ENCODE measurements at regions not wholly inside any gene's neighbourhood (a gene's known extent, or its start where the extent isn't known, plus 50 kb on each side); places are given as distances from the start of the nearest gene placed in this dataset.

DNA sequence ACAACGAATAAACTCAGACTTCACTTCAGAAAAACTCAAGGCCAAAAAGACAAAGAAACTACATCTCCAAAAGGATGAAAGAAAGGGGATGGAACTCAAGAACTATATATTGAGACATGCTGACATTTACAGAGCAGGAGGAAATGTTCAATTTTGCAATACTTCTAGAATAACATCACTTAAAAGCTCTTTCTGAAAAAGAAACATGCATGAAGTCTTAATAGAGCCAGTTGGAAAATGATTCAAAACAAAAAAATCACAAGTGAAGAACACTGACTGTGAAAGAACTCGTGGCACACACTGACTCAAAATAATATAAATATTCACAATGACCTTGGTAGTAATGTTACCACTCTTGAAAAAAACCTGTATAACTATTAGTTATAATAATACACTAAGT, 267.8 kb upstream of the NREP start:
- FAIRE-seq, result no peak

DNA sequence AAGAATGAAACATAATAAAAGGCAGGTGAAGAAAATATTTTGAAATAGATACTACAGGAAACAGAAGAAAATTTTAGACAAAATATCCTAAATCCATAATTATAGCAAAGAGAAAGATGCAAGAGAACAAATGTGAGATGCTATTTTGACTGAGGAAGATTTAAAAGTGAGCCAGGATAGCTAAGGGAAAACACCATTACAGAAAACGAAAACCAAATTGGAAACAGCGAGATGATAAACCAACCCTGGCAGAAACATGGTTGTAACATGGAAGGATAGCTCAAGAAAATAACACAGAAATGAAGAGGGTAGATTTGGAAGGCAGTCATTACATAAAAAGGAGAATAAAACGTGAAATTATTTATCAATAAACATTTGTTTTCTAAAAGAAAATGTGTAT, 267.2 kb upstream of the NREP start:
- no peak for FAIRE-seq

GRCh38 chr5:112023766-112024165, 266.8 kb upstream of the NREP start:
- no peak for FAIRE-seq

GRCh38 chr5:112018846-112019245, 261.9 kb upstream of the NREP start:
- FAIRE-seq, result no peak

- FAIRE-seq, result no peak
Observed at GRCh38 chr5:112016980-112017379, 260.0 kb upstream of the NREP start.

GRCh38 chr5:112014783-112015395, 257.9 kb upstream of the NREP start:
- no peak for FAIRE-seq

DNA sequence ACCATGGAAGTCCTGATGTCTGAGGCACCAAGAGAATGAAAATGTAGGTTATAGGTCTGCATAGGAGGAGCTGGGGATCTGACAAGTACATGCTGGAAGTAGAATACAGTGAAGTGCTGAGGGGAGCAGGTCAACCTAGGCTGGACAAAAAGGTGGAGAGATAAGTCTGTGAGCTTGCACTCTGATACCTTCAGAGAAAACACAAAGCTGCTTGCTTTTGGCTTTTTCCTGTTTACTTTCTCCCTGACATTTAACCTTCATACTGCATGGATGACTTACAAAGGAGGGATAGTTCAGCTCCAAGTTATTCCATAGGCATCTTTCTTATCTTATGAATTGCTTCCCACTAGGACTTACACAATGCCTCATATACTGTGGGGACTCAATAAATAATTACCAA, 256.7 kb upstream of the NREP start:
- FAIRE-seq, result no peak

DNA sequence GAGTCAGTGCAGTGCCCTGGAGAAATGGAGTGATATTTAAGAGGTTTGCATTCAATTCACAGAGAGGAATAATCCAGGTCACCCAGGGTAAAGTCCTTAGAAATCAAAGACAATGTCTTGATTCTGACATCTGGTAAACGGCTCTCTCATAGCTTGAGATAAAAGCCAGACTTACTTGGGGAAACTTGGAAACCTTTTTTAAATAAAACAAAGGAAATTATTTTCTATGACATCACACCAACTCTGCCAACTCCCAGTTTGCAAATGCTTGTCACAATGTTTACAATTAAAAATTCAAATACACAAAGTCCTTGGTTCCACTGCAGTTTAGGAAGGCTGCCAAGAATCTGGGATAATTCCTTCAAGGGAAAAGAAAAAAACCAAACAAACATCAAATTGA, 255.1 kb upstream of the NREP start:
- no peak for FAIRE-seq

- no peak for FAIRE-seq
Observed at GRCh38 chr5:112010475-112010874, 253.5 kb upstream of the NREP start.

DNA sequence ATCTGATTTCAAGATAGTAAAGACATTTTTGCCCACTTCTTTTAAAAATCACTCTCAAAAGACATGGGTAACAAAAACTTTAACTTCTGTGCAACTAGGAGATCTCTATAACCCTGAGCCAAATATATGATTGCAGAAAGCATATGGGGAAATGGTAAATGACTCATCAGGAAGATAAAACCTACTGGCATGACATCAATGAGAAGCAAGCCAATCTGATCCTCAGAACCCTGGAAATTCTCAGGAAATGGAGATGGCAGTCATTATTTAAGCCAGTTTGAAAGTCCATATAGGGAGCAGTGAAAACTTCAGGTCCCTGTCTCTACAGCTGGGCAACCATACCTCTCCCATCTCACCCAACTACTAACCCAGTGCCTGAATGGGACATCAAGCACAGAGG, 249.7 kb upstream of the NREP start:
- FAIRE-seq, result no peak

- no peak for FAIRE-seq
Observed at GRCh38 chr5:112005623-112005930, 248.6 kb upstream of the NREP start.

GRCh38 chr5:112004867-112005622, 248.1 kb upstream of the NREP start:
- FAIRE-seq, result no peak

GRCh38 chr5:112002376-112002775, 245.4 kb upstream of the NREP start:
- no peak for FAIRE-seq

- no peak for FAIRE-seq
Observed at GRCh38 chr5:111999286-111999685, 242.3 kb upstream of the NREP start.

DNA sequence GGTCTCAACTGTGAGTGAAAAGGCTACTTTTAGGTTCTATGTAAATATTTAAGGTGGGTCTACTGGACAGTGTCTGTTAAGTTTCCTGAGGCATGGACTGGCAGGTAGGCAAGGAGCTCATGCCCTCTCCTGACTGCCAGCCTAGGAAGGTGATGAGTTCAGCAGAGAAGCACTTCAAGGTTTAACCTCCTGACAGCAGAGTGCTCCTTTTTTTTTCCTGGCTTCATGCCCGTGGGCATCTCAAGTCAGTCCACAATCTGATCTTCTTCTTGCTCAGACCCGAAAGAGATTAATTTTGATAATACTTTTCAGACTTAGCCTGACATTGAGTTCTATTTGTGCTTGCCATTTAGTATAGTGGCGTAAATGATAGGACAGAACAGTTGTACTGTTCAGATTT, 241.9 kb upstream of the NREP start:
- FAIRE-seq, result no peak

DNA sequence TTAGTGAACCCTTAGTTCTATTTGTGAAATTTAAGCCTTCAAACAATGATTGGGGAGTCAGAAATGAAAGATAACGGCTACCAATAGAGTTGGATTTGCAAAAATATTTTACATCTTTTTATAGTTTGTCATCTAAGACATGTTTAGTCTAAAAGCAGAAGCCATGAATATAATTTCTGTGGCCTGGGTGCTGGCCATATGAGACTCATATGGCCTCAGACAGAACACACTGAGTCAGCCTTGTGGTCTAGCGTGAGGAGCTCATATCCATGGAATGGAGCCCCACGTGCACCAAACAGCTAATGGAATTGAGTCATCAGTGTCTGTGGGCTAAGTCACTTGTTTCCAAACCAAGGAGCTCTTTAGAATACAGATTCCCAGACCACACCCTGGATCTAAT, 240.7 kb upstream of the NREP start:
- FAIRE-seq, result no peak

GRCh38 chr5:111997308-111997707, 240.3 kb upstream of the NREP start:
- no peak for FAIRE-seq

- FAIRE-seq, result no peak
Observed at GRCh38 chr5:111996574-111996973, 239.6 kb upstream of the NREP start.

DNA sequence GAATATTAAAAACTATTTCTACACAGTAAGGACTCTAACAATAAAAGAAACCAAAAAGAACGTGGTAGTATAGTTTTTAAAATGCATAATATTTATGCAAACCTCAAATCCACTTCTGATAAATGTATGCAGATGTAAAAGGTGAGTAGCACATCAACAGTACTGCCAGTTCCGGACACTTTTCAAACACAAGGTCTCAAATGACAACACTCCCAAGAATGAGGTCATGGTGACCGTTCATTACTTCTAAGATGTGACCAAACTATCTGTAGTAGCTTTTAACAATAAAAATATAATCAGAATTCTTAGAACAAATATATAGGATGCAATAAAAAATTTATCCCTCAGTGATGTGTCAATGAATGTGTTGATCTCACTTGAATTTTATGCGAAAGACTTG, 238.7 kb upstream of the NREP start:
- FAIRE-seq, result no peak

DNA sequence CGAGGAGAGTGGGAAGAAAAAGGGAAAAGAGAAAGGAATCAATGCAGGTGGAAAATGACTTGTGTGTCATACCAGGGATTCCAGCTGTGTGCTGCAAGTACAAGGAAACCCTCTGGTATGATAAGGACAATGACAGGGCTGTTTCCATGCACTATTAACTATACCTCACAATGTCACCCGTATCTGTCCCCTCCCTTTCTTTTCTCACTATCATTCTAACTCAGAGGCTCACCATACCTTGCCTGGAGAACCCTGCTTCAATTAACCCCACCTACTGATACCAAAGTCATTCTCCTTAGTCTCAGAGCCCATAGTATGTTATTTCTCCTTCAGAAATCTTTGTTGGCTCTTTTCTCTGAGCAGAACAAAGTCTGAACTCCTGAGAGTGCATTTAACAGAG, 236.2 kb upstream of the NREP start:
- FAIRE-seq, result no peak

GRCh38 chr5:111984044-111984443, 227.1 kb upstream of the NREP start:
- no peak for FAIRE-seq

GRCh38 chr5:111983459-111983858, 226.5 kb upstream of the NREP start:
- no peak for FAIRE-seq

- no peak for FAIRE-seq
Observed at GRCh38 chr5:111977436-111977829, 220.4 kb upstream of the NREP start.

DNA sequence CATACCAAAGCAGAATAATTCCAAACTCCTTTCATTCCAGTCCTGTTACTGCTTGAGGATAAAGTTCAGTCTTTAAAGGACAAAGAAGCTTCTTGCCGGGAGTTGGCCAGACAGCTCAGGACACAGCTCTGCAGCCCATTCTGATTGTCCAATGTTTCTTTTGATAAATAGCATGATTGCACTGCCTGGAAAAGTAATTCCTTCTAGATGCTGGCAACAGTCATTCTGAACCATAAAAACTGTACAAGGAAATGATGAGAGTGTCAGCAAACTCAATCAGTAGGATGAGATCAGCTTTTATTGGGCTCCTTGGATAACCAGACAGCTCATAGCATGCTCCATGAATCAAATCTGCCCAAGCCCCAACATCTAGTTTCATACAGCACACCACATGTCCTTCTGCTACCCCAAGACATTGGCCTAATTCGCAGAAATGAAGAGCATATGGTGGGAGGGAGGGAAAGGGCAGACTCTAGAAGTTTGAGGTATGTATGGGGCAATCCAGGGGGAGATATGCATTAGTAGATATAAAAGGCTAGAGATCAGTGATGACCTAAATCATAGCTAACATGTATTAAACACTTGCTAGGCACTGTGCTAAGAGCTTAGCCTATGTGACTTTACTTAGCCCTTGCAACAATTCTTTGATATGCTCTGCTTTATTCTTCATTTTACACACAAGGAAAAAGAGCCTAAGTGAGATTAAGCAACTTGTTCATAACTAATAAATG, 219.9 kb upstream of the NREP start:
- FAIRE-seq, result no peak

DNA sequence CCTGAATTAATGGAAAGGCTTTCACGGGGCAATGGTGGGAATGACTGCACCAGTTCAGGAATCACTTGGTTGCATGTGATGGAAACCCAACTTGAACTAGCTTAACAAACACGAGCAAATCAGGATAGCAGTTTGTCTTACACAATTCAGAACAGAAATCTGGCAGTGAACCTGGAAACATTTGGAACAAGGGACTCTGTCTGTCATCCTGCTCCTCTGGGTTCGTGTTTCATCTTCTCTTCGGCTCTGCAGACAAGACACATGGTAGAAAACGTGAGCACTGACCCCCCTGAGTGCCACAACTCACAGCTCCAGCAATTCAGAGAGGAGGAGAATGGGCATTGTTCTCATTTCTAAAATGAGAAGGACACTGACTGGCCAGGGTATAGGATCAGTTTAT, 218.1 kb upstream of the NREP start:
- no peak for FAIRE-seq

All from islet of Langerhans (tissue), 1 donor.